ENCODE measurements at regions not wholly inside any gene's neighbourhood (a gene's known extent, or its start where the extent isn't known, plus 50 kb on each side); places are given as distances from the start of the nearest gene placed in this dataset.

DNA sequence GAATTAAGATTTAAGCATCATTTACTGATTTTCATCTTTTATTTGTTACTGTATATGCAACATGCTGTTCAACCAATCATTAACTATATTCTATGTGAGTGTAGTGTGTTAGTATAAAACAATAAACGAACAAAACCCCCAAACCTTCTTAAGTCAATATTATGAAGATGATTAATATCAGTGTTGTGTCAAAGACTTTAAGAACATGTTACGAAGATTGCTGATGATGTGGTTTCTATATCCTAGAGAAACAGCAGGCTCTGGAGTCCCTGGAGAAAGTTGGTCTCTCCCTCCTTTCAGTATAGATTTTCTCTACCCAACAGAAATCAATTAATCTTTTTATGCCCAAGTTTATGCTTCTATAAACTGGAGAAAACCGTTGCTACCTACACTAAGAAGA is 393.8 kb upstream of the HSF2 start:
- no peak overlapping the region for H3K4me3 ChIP-seq (ENCODE audit: low read depth, low read length)
- TF ChIP-seq, protein P1, sequence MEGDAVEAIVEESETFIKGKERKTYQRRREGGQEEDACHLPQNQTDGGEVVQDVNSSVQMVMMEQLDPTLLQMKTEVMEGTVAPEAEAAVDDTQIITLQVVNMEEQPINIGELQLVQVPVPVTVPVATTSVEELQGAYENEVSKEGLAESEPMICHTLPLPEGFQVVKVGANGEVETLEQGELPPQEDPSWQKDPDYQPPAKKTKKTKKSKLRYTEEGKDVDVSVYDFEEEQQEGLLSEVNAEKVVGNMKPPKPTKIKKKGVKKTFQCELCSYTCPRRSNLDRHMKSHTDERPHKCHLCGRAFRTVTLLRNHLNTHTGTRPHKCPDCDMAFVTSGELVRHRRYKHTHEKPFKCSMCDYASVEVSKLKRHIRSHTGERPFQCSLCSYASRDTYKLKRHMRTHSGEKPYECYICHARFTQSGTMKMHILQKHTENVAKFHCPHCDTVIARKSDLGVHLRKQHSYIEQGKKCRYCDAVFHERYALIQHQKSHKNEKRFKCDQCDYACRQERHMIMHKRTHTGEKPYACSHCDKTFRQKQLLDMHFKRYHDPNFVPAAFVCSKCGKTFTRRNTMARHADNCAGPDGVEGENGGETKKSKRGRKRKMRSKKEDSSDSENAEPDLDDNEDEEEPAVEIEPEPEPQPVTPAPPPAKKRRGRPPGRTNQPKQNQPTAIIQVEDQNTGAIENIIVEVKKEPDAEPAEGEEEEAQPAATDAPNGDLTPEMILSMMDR (IDR thresholded peaks at IDR 0.05; ENCODE audit: low read depth, low read length), result no peak

DNA sequence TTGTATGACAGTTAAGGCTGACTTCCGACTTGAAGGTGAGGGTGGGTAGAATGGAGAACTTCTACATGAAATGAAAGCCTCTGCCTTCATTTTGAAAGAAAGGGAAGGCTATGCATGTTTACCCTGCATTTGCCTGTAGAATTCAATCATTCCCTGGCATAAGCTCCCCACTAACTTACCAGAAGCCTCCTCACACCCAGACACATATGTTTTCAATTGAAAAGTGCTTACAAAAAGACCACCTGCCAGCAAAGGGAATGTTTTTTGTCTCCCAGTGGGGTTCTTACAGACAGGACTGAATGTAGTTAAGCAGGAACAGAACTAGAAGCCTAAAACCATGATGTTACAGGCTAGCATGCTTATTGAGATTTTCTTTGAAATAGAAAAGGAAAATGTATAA is 392.1 kb upstream of the HSF2 start:
- TF ChIP-seq, protein P1 (IDR thresholded peaks at IDR 0.05; ENCODE audit: low read depth, low read length), result no peak
- H3K4me3 ChIP-seq (ENCODE audit: low read depth, low read length), result no peak overlapping the region

DNA sequence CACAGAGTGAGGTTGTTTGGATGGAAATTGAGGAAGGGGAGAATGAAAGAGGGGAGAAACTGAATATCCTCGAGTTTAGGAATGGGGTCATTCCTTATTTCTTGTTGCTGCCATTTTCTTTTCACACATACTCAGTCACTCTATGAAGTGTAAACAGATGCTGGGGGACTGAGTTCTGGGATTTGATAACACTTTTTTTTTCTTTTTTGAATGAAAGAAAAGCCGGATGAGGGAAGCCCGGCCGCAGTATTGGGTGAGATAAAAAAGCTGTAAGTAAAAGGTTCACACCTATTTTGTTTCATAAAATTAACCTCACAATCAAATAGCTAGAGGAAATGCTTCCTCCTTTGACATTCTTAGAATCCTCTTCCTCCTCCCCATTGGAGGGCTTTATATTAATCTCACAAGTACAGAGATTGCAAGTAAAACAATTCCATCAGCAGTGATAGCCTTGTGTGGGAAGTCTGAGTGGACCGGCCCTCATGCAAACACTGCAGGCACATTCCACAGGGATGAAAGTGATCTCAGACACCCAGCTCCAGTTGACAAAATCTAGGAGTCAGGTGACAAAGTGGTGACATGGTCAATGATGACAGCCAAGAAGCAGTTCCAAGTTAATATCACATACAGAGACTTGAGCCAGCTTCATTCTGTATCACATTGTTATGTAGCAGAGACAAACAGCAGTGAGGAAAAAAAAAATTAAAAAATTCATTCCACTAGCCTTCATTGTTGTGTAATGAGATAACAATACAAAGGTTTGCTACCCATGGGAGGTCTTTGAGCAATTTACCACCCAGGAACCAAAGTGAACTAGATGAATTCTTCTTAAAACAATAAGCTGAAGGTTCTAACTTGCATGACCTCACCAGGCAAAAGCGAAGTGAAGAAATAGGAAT is 391.1 kb upstream of the HSF2 start:
- TF ChIP-seq, protein P1 (IDR thresholded peaks at IDR 0.05; ENCODE audit: low read depth, low read length), result no peak

DNA sequence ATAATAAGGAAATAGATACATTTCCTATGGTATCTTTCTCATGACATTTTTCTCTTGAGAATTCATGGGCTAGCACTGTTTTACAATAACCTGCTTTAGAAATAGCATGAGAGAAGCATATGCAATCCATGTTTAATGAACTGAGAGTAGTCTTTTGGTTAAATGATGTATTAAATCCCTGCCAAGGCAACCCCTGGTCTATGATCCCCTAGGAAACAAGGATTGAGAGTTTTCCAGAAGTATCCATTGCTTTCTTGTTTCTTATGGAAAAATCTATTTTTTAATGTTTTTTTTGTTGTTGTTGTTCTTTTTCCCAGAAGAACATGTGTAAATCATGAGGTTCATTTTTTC is 390.5 kb upstream of the HSF2 start:
- TF ChIP-seq, protein P1 (IDR thresholded peaks at IDR 0.05; ENCODE audit: low read depth, low read length), result no peak
- no peak overlapping the region for H3K4me3 ChIP-seq (ENCODE audit: low read depth, low read length)

More for the DNA sequence above, 391.1 kb upstream of the HSF2 start:
- no peak overlapping the region for H3K4me3 ChIP-seq (ENCODE audit: low read depth, low read length)

DNA sequence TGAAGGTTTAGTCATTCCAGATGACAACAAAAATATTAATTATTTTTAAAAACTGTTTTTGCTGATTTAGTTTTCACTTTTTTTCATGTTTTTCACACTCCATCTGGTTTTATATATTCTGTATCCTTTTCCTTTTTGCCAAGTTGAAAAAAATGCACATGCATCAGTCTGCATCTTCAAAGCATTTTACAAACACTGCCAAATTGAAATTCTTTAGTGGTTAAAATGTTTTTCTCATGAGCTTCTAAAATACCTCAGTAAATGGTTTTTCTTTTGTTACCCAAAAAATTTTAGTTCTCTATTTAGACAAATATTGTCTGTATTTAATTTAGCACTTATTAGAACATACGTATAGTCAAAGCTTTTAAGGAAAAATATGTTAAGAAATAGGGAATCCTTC is 386.9 kb upstream of the HSF2 start:
- TF ChIP-seq, protein P1 (IDR thresholded peaks at IDR 0.05; ENCODE audit: low read depth, low read length), result no peak
- no peak overlapping the region for H3K4me3 ChIP-seq (ENCODE audit: low read depth, low read length)

DNA sequence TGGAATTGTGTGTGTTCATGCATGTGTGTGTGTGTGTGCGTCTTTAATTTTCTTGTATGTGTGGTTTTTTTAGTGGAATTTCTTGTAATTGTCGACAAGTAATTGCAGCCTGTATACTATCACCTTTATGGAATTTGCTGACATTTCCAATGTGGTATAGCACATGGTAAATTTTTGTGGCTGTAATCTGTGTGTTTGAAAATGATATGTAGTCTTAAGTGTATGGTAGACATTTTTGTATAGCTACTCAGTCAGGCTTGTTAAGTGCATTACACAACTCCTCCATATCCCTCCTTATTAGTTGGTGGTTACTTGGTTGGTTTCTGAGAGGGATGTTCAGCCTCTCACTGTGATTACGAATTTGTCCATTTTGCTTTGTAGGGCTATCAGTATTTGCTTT is 384.5 kb upstream of the HSF2 start:
- TF ChIP-seq, protein P1 (IDR thresholded peaks at IDR 0.05; ENCODE audit: low read depth, low read length), result no peak

DNA sequence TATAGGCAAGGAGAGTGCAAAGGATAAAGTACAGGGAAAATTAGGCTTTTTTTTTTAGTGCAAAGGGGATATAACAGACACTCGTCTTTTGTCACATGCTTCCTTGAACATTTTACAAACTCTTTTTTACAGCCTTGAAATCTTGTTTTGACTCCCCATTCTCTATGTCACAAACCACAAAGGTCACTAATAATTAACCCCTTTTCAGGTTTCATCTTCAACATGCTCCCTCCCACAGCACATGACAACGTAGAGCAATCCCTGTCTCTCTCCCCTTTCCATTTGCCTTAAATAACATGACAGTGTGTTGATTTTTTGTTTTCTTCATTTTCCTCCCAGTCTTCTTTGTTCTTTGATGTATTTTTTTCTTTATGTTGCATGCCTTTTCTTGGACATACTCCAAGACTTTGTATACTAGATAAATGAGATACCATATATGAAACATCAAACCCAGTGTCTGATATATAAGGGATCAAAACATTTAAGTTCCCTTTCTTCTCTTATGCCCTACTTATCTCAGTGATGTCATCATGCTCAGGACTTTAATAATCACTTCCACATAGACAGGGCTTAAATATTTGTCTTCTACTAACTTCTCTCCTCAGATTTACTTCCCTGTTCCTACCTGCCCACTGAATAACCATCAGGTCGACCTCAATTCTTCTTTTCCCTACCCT is 378.7 kb upstream of the HSF2 start:
- TF ChIP-seq, protein P1 (IDR thresholded peaks at IDR 0.05; ENCODE audit: low read depth, low read length), result no peak
- H3K4me3 ChIP-seq (ENCODE audit: low read depth, low read length), result no peak overlapping the region

More for the DNA sequence above, 384.5 kb upstream of the HSF2 start:
- H3K4me3 ChIP-seq (ENCODE audit: low read depth, low read length), result no peak overlapping the region

All from WI38 (cell line).